Transverse colon (tissue), 4 donors: ENCODE measurements at regions not wholly inside any gene's neighbourhood (a gene's known extent, or its start where the extent isn't known, plus 50 kb on each side); places are given as distances from the start of the nearest gene placed in this dataset.

ENCODE experiments used
- CTCF ChIP-seq, 5 experiments: fragments of 200-600 bp in 3 of 5; fragments of 450-650 bp in 2 of 5; sonication (generic) in 3 of 5; IDR thresholded peaks; 1 replicate in 2 of 5; 2 replicates in 3 of 5; pipeline ENCODE4 v1.5.1; 2016 to 2017; ENCODE audit warnings: antibody characterized with exemption in 5 of 5, inconsistent platforms in 3 of 5, mild to moderate bottlenecking in 2 of 5, moderate library complexity in 1 of 5
- EP300 ChIP-seq: sonication (generic); formaldehyde crosslinking; IDR thresholded peaks from one replicate; pipeline ENCODE4 v1.6.1; 2017; ENCODE audit warnings: antibody characterized with exemption, low read depth
- POLR2A ChIP-seq: fragments of 450-650 bp; IDR thresholded peaks from one replicate; pipeline ENCODE4 v1.6.1; 2016; ENCODE audit warnings: antibody characterized with exemption, mild to moderate bottlenecking, moderate library complexity
- POLR2AphosphoS5 ChIP-seq, 3 donors: sonication (generic); formaldehyde crosslinking; IDR thresholded peaks; one replicate each; pipeline ENCODE4 v1.6.1; 2016; ENCODE audit warnings: antibody characterized with exemption in 3 of 3

- TF ChIP-seq CTCF (IDR thresholded peaks at IDR 0.05) = no peak
- no peak for TF ChIP-seq POLR2A
- no peak for TF ChIP-seq EP300
- TF ChIP-seq POLR2AphosphoS5 (IDR thresholded peaks at IDR 0.05) = no peak
Observed at GRCh38 chr11:69362315-69362714, 68.4 kb downstream of the MYEOV start.
